IPS DF 4.7 (cell line): ENCODE measurements at regions not wholly inside any gene's neighbourhood (a gene's known extent, or its start where the extent isn't known, plus 50 kb on each side); places are given as distances from the start of the nearest gene placed in this dataset.

Experiments
- DNase-seq: peaks from one replicate; pipeline ENCODE4 v3.0.0-alpha.2; 2013; ENCODE audit warnings: low spot score; ENCODE audit errors: extremely low read depth

DNA sequence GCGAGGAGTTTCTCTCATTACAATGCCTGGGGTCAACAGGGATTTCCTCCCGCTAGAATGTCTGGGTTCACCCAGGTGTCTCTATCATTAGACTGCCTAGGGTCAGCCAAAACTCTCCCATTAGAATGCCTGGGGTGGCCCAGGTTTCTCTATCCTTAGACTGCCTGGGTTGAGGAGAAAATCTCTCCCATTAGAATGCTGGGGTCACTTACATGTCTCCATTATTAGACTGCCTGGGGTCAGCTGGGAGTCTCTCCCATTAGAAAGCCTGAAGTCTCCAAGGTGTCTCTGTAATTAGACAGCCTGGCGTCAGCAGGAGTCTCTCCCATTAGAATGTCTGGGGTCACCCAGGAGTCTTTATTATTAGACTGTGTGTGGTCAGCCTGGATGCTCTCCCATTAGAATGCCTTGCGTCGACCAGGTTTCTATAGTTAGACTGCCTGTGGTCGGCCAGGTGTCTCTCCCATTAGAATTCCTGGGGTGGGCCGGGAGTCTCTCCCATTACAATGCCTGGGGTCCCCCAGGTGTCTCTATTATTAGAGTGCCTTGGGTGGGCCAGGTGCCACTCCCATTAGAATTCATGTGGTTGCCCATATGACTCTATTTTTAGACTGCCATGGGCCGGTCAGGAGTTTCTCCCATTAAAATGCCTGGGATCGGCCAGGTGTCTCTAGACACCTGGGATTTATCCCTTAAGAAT is 2272.1 kb downstream of the TP53TG3F start:
- DNase-seq, result no peak

DNA sequence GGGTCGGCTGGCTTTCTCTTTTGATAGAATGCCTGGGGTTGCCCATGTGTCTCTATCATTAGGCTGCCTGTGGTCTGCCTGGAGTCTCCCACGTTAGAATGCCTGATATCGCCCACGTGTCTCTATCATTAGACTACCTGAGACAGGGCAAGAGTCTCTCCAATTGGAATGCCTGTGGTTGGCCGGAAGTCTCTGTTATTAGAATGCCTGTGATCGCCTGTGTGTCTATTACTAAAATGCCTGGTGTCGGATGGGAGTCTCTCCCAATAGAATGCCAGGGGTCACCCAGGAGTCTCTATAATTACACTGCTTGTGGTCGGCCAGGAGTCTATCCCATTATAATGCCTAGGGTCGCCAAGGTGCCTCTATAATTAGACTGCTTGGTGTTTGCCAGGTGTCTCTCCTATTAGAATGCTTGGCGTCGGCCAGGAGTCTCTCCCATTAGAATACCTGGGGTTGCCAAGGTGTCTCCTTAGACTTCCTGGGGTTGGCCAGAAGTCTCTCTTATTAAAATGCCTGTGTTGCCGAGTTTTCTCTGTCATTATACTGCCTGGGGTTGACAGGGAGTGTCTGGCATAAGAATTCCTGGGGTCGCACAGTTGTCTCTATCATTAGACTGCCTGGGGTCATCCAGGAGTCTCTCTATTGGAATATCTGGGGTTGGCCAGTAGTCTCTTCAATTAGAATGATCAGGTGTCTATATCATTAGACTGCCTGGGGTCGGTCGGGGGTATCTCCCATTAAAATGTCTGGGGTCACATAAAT is 2272.8 kb downstream of the TP53TG3F start:
- DNase-seq, result no peak

DNA sequence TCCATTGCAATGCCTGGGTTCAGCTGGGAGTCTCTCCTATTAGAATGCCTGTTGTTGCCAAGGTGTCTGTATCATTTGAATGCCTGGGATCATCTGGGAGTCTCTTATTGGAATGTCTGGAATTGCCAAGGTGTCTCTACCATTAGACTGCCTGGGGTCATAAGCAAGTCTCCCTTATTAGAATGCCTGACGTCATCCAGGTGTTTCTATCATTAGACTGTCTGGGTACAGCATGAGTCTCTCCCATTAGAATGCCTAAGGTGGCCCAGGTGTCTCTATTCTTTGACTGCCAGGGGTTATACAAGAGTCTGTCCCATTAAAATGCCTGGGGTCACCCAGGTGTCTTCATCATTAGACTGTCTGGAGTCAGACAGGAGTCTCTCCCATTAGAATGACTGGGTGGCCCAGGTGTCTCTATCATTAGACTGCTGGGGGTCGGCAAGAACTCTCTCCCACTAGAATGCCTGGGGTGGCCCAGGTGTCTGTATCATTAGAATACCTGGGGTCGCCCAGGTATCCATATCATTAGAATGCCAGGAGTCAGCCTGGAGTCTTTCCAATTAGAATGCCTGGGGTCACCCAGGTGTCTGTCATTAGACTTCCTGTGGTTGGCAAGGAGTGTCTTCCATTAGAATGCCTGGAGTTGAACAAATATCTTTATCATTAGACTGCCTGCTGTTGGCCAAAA is 2274.0 kb downstream of the TP53TG3F start:
- DNase-seq, result no peak

DNA sequence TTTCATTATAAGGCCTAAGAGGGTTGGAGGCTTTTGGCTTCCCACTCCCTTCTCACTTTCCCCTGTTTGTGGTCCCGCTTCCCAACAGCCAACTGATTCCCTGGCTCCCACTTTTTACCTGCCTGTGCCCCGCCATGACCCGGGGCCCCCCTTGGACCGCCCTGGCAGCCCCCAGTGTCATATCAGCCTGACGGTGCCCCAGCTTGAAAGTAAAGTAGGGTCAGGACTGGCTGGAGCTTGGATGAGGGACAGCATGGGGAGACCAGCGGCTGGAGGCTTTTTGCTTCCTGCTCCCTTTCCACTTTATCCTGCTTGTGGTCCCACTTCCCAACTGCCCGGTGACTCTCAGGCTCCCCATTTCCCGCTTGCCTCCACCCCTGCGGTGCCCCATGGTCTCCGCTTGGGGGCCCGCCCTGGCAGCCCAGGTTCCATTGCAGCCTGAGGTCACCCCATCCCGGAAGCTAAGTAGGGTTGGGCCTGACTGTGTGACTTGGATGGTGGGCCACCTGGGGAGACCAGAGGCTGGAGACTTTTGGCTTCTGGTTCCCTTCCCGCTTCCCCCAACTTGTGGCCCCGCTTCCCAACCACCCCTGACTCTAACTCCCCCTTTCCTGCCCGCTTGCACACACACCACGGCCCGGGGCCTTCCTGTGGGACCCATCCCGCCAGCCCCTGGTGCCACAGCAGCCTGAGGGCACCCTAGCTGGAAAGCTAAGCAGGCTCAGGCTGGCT is 2274.7 kb downstream of the TP53TG3F start:
- no peak for DNase-seq

DNA sequence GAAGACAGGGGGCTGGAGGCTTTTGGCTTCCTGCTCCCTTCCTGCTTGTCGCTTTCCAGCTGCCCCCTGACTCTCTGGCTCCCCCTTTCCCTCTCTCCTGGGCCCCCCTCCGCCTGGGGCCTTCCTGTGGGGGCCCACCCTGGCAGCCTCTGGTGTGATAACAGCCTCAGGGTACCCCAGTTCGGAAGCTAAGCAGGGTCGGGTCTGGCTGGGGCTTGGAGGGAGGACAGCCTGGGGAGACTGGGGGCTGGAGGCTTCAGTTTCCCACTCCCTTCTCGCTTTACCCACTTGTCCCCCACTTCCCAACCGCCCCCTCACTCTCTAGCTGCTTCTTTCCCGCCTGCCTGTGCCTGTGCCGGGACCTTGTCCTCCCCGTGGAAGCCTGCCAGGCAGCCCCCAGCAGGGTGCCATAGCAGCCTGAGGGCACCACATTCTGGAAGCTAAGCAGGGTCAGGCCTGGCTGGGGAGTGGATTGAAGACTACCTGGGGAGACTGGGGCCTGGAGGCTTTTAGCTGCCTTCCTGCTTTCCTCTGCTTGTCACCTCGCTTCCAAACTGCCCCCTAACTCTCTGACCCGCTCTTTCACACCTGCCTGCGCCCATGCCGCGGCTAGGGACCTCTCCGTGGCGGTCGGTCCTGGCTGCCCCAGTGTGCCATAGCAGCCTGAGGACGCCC is 2275.5 kb downstream of the TP53TG3F start:
- DNase-seq, result no peak

DNA sequence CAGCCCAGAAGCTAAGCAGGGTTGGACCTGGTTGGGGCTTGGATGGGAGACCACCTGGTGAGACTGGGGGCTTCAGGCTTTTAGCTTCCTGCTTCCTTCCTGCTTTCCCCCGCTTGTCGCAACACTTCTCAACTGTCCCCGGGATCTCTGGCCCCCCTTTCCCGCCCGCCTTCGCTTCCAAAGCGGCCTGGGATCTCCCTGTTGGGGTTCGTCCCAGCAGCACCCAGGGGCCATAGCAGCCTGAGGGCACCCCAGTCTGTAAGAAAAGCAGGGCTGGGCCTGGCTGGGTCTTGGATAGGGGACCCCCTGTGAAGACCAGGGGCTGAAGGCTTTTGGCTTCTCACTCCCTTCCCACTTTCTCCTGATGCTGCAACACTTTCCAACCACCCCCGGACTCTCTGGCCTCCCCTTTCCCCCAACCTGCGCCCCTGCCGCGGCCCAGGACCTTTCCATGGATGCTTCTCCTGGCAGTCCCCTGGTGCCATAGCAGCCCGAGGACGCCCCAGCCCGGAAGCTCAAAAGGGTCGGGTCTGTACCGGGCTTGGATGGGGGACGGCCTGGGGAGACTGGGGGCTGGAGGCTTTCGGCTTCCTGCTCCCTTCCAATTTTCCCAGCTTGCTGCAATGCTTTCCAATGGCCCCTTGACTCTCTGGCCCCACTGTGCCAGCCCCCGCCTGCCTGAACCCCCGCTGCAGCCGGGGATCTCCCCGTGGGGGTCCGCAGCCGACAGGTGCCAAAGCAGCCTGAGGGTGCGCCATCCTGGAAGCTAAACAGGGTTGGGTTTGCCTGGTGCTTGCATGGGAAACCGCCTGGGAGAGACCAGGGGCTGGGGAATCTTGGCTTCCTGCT is 2276.2 kb downstream of the TP53TG3F start:
- DNase-seq, result no peak

DNA sequence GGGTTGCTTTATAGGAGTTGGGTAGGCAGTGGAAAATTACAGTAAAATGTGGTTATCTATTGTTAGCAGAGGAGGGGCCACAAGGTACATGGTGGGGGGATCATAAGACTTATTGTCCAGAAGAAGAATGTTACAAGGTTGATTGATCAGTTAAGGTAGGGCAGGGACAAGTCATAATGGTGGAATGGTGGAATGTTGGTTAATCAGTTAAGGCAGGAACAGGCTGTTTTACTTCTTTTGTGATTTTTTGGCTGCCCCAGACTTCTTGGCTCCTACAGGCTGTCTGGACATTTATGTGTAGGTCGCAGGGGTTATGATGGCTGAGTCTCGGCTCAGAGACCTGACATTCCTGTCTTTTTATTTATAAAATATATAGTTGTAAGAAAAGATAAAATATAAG is 2277.1 kb downstream of the TP53TG3F start:
- no peak for DNase-seq

DNA sequence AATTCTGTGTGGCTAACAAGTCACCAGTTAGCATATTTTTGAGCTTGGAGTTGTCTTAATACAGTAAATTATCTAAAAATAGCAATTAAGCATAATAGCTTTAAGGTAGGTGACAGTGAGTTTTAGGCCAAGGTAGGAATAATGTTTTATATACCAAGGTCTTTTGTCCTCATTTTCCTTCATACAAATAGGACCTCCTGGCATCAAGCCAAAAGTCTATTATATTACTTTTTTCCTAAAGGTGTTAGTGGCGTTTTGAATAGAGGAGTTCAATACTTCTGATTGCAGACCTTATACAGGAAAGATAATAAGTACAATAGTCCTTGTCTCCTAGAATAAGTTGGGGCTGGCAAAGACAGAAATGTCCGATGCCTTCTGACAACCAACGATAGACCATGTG is 2277.7 kb downstream of the TP53TG3F start:
- DNase-seq, result no peak

DNA sequence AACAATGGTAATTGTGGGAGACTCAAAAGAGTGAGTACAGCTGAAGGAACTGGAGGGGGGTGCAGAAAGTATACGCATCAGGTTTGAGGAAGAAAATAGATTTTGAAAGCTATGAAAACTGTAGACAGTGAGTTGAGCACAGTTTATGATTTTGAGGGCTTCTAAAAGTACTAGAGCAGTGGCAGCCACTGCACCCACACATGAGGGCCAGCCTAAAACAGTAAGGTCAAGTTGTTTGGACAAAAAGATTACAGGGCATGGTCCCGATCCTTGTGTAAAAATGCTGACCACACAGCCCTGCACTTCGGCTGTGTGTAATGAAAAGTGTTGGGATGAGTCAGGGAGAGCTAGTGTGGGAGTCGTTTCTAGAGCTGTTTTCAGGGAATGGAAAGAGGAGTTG is 2282.1 kb downstream of the TP53TG3F start:
- no peak for DNase-seq

DNA sequence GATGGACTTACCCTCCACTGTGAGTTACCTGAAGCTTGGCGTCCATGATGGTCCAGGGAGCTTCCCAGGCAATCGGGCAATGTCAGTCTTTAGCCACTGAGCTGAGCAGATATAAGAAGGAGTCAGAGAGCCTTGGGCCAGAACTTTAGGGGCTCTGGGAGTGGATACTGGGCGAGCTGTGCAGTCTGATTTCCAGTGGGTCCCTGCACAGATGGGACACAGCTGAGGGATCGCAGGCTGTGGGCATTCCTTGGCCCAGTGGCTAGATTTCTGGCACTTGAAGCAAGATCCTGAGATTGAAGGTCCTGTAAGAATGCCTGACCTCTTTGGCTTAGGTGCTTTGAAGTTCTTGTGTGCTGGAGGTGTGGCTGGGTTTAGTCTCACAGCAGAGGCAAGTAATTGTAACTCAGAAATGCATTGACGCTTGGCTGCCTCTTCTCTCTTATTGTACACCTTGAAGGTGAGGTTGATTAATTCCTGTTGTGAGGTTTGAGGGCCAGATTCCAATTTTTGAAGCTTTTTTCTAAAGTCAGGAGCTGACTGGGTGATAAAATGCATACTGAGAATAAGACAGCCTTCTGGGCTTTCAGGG is 2283.8 kb downstream of the TP53TG3F start:
- no peak for DNase-seq

DNA sequence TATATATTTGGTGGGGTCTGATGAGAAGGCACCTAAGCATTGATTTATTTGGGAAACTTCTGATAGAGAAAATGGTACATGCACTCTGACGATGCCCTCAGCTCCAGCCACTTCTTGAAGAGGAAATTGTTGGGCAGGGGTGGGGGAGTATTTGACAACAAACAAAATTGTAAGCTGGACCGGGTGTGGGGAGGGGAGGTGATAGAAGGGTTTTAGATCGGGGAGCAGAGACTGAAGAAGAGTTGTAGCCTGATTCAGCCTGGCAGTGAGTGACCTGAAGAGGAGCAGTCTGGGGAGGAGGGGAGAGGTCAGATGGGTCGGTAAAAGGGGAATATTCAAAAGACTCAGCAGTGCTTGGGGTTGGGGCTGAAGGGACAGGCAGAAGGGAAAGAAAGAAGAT is 2284.7 kb downstream of the TP53TG3F start:
- DNase-seq, result no peak

DNA sequence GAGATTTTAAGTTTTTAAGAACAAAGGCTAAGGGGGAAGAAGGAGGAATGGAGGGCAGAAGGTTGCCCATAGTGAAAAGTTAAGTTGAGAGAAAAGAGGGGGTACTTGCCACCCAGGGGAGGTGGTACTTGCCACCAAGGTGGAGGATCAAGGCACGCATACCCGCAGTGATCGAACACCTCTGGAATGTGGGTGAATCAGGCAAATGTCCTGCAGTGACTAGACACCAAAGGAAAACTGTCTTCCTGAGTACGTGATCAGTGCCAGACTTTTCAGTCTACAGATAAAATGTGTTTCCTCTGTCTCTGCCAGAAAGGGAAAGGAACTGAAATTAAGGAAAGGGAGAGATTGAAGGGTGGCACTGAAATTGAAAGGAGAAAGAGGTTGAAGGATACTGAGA is 2285.3 kb downstream of the TP53TG3F start:
- DNase-seq, result no peak

DNA sequence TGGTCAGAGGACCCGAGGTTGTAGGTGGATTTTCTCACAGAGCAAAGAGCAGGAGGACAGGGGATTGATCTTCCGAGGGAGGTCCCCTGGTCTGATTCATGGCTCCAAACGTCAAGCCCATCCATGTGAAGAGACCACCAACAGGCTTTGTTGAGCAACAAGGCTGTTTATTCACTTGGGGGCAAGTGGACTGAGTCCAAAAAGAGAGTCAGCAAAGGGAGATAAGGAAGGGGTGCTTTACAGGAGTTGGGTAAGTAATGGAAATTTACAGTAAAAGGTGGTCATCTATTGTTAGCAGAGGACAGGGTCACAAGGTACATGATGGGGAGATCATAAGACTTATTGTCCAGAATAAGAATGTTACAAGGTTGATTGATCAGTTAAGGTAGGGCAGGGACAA is 2285.8 kb downstream of the TP53TG3F start:
- DNase-seq, result no peak

DNA sequence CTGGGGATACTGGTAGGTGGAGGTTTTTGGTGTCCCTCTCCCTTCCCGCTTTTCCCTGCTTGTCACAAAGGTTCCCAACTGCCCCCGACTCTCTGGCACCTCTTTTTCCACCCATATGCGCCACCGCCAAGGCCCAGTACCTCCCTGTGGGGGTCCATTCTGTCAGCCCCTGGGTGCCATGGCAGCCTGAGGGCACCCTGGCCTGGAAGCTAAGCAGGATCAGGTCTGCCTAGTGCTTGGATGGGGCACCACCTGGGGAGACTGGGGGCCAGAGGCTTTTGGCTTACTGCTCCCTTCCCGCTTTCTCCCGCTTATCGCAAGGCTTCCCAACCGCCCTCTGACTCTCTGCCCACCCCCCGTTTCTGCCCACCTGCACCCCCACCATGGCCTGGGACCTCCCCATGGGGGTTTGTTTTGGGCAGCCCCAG is 2286.4 kb downstream of the TP53TG3F start:
- DNase-seq, result no peak

DNA sequence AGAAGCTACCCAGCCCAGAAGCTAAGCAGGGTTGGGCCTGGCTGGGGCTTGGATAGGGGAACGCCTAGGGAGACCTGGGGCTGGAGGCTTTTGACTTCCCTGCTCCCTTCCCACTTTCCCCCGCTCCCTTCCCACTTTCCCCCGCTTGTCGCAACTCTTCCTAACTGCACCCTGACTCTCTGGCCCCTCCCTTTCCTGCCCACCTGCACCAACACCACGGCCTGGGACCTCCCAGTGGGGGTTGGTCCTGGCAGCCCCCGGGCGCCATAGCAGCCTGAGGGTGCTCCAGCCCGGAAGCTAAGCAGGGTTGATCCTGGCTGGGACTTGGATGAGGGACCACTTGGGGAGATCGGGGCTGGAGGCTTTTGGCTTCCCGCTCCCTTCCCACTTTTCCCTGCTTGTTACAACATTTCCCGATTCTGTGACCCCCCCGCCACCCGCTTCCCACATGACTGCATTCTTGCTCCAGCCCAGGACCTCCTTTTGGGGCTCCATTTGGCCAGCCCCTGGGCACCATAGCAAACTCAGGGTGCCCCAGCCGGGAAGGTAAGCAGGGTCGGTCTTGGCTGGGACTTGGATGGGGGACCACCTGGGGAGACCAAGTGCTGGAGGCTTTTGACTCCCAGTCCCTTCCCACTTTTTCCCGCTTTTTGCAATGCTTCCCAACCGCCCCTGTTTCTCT is 2287.0 kb downstream of the TP53TG3F start:
- no peak for DNase-seq

DNA sequence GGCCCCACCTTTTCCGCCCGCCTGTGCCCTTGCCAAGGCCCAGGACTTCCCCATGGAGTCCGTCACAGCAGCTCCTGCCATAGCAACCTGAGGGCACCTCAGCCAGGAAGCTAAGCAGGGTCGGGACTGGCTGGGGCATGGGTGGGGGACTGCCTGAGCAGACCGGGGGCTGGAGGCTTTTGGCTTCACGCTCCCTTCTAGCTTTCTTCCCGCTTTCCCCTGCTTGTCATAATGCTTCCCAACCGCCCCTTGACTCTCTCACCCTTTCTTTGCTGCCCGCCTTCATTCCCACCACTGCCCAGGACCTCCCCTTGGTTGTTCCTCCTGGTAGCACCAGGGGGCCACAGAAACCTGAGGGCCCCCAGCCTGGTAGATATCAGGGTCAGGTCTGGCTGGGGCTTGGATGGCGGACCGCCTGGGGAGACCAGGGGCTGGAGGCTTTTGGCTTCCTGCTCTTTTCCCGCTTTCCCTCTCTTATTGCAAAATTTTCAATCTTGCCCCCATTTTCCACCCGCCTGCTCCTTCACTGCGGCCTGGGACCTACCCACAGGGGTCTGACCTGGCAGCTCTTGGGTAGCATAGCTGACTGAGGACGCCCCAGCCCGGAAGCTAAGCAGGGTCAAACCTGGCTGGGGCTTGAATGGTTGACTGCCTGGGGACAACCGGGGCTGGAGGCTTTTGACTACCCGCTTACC is 2287.7 kb downstream of the TP53TG3F start:
- DNase-seq, result no peak

DNA sequence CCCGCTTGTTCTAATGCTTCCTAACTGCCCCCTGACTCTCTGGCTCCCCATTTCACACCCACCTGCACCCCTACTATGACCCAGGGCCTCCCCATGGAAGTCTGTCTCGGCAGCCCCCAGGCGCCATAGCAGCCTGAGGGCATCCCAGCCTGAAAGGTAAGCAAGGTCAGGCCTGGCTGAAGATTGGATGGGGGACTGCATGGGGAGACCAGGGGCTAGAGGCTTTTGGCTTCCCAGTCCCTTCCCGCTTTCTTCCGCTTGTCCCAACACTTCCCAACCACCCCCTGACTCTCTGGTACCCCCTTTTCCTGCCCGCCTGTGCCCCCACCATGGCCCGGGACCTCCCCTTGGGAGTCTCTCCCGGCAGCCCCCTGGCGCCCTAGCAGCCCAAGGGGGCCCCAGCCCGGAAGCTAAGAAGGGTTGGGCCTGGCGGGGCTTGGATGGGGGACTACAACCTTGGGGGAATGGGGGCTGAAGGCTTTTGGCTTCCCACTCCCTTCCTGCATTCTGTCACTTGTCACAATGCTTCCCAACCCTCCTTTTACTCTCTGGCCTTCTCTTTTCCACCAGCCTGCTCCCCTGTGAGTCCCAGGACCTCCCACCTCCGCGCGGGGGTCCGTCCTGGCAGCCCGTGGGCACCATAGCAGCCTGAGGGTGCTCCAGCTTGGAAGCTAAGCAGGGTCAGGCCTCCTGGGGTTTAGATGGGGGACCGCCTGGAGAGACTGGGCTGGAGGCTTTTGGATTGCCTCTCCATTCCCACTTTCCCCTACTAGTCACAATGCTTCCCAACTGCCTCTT is 2288.4 kb downstream of the TP53TG3F start:
- DNase-seq, result no peak
